GM23338 (cell line): ENCODE measurements at regions not wholly inside any gene's neighbourhood (a gene's known extent, or its start where the extent isn't known, plus 50 kb on each side); places are given as distances from the start of the nearest gene placed in this dataset.

Experiments
- ATAC-seq: fragments of 200-7000 bp; cut with Tn5 transposase; 3 replicates; pipeline ENCODE4 v1.9.1; 2020
- DNase-seq: peaks from one replicate; pipeline ENCODE4 v3.0.0-alpha.2; 2015; ENCODE audit warnings: low spot score
- H2AFZ ChIP-seq: fragments of 200-600 bp; sonication (generic); 2 replicates; pipeline ENCODE4 v1.8.0; 2016; ENCODE audit warnings: antibody characterized with exemption, mild to moderate bottlenecking, moderate library complexity
- H3F3A ChIP-seq: fragments of 200-600 bp; sonication (generic); replicated peaks from 2 replicates; pipeline ENCODE4 v1.8.0; 2017; ENCODE audit warnings: antibody characterized with exemption, mixed run types, low read depth
- H3K27ac ChIP-seq: fragments of 200-600 bp; sonication (generic); 2 replicates; pipeline ENCODE4 v1.6.1; 2016; ENCODE audit warnings: low read depth
- H3K27me3 ChIP-seq: fragments of 200-600 bp; sonication (generic); 2 replicates; pipeline ENCODE4 v1.8.0; 2016; ENCODE audit warnings: mild to moderate bottlenecking, mixed run types, moderate library complexity; ENCODE audit not compliant: insufficient read depth
- H3K36me3 ChIP-seq: fragments of 200-600 bp; sonication (generic); 2 replicates; pipeline ENCODE4 v1.8.0; 2016; ENCODE audit warnings: mild to moderate bottlenecking; ENCODE audit not compliant: insufficient read depth
- H3K4me1 ChIP-seq: fragments of 200-600 bp; sonication (generic); 2 replicates; pipeline ENCODE4 v1.8.0; 2016; ENCODE audit warnings: mild to moderate bottlenecking, moderate library complexity; ENCODE audit not compliant: insufficient read depth
- H3K4me2 ChIP-seq: fragments of 200-600 bp; sonication (generic); 2 replicates; pipeline ENCODE4 v1.7.1; 2017; ENCODE audit warnings: mixed run types
- H3K4me3 ChIP-seq: fragments of 200-600 bp; sonication (generic); 2 replicates; pipeline ENCODE4 v1.6.1; 2016; ENCODE audit warnings: mixed run types
- H3K79me2 ChIP-seq: fragments of 200-600 bp; sonication (generic); replicated peaks from 2 replicates; pipeline ENCODE4 v1.8.0; 2017; ENCODE audit warnings: mild to moderate bottlenecking; ENCODE audit not compliant: insufficient read depth
- H3K9me2 ChIP-seq: fragments of 200-600 bp; sonication (generic); 2 replicates; pipeline ENCODE4 v1.8.0; 2017; ENCODE audit not compliant: insufficient read depth
- H4K20me1 ChIP-seq: fragments of 200-600 bp; sonication (generic); replicated peaks from 2 replicates; pipeline ENCODE4 v1.8.0; 2017; ENCODE audit warnings: mild to moderate bottlenecking; ENCODE audit not compliant: insufficient read depth
- H3K27ac Mint-ChIP-seq: 2 replicates; pipeline ENCODE4 v1.8.0; 2020; ENCODE audit warnings: inconsistent platforms, mild to moderate bottlenecking, moderate library complexity, mixed read lengths
- H3K27me3 Mint-ChIP-seq: 3 replicates; pipeline ENCODE4 v1.8.0; 2022; ENCODE audit warnings: low read depth, mild to moderate bottlenecking, moderate library complexity, mixed read lengths, inconsistent platforms; ENCODE audit not compliant: insufficient read depth, poor library complexity
- H3K36me3 Mint-ChIP-seq: 3 replicates; pipeline ENCODE4 v1.8.0; 2021; ENCODE audit warnings: low read depth, mild to moderate bottlenecking, inconsistent platforms, moderate library complexity, mixed read lengths
- H3K4me1 Mint-ChIP-seq: 3 replicates; pipeline ENCODE4 v1.8.0; 2020; ENCODE audit warnings: mild to moderate bottlenecking, inconsistent platforms, mixed read lengths
- H3K4me3 Mint-ChIP-seq: 3 replicates; pipeline ENCODE4 v1.8.0; 2021; ENCODE audit warnings: moderate library complexity, mild to moderate bottlenecking, inconsistent platforms, mixed read lengths
- H3K9me3 Mint-ChIP-seq: 3 replicates; pipeline ENCODE4 v1.8.0; 2020; ENCODE audit warnings: moderate library complexity, mild to moderate bottlenecking, inconsistent platforms, mixed read lengths
- EZH2 ChIP-seq: fragments of 200-600 bp; sonication (generic); IDR thresholded peaks from one replicate; pipeline ENCODE4 v1.8.0; 2017; ENCODE audit warnings: antibody characterized with exemption, mild to moderate bottlenecking, low read depth; ENCODE audit not compliant: unreplicated experiment
- JUNB ChIP-seq: IDR thresholded peaks from one replicate; pipeline ENCODE4 v1.6.1; 2016; ENCODE audit warnings: antibody characterized with exemption; ENCODE audit not compliant: unreplicated experiment
- POLR2AphosphoS5 ChIP-seq: IDR thresholded peaks from 2 replicates; pipeline ENCODE4 v1.6.1; 2016; ENCODE audit warnings: antibody characterized with exemption, low read depth
- STAT1 ChIP-seq: IDR thresholded peaks from one replicate; pipeline ENCODE4 v1.6.1; 2016; ENCODE audit warnings: antibody characterized with exemption; ENCODE audit not compliant: unreplicated experiment
- ZNF114 ChIP-seq: fragments of 250-450 bp; sonication (Bioruptor Pico); IDR thresholded peaks from 2 replicates; pipeline ENCODE4 v1.5.0; 2020; ENCODE audit warnings: mild to moderate bottlenecking, moderate library complexity
- ZNF331 ChIP-seq: fragments of 250-450 bp; sonication (Bioruptor Pico); IDR thresholded peaks from 2 replicates; pipeline ENCODE4 v1.5.0; 2020; ENCODE audit warnings: low read depth, mild to moderate bottlenecking, moderate library complexity
- ZNF462 ChIP-seq: fragments of 250-450 bp; sonication (Bioruptor Pico); IDR thresholded peaks from 2 replicates; pipeline ENCODE4 v1.5.0; 2020; ENCODE audit warnings: mild to moderate bottlenecking, moderate library complexity
- TF ChIP-seq, protein P1 (sequence below), 2 experiments: fragments of 200-600 bp in 1 of 2; sonication (generic) in 1 of 2; conservative IDR thresholded peaks; 2 replicates each; pipeline versions ENCODE4 v1.5.1 to v1.6.1; 2016 to 2017; ENCODE audit warnings: antibody characterized with exemption in 2 of 2, low read depth in 2 of 2, mild to moderate bottlenecking in 2 of 2, moderate library complexity in 1 of 2

DNA sequence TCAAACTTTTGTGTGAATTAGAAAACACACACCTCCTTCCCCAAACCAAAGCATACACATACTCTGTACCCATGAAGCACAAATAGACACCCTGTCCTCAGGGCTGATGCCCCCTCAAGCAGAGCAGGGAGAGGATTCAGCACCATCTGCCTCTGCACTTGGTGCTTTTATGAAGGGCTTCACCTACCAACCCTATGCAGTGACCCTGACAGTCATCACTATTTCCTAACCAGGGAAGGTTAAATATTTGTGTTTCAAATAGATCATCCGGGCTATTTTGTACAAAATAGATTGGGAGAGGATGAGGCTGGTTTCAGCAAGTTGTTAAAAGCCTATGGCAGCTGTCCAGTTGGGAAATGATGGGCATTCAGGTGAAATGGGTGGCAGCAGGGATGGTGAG lies 396.2 kb downstream of the ZSWIM6 start (continued):
- no peak for TF ChIP-seq ZNF114 (CRISPR knock-in tag)
- no peak for TF ChIP-seq ZNF331 (CRISPR knock-in tag)
- no peak for TF ChIP-seq POLR2AphosphoS5

DNA sequence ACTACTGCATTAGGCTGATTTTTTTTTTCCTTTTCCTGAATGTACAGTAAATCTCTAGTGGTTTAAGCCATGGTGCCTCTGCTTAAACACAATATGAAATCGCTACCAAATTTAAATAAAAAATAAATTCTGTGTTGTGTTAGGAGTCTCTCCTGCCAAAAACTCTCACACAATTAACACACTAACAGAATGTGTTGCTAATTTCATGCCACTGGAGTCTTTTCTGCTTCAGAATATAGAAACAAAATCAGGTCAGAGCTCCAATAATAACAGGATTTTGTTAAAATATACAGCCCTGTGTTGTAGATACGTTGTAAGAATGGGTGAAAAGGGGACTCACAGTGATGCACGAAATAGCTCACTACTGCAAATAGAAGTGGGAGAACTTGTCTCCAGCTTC lies 398.8 kb downstream of the ZSWIM6 start:
- Mint-ChIP-seq H3K9me3 (no peaks in the 10 kb centered on the region), H3K27me3 (peaks cover 11% of the 10 kb centered on the region), H3K4me1 (peaks cover 36% of the 10 kb centered on the region), H3K36me3 (no peaks in the 10 kb centered on the region), H3K27ac (no peak overlapping the region; the same call in 1 of the 2 replicates), H3K4me3 (no peak overlapping the region)
- H3K79me2 ChIP-seq = no peaks in the 10 kb centered on the region
- ATAC-seq (no peak), DNase-seq (no peak)
- no peaks in the 10 kb centered on the region for H4K20me1 ChIP-seq
- no peaks in the 10 kb centered on the region for H3K27me3 ChIP-seq
- H3K4me1 ChIP-seq = peaks cover 52% of the 10 kb centered on the region
- H3K9me2 ChIP-seq = no peaks in the 10 kb centered on the region
- H2AFZ ChIP-seq = peak overlapping the region; percentile 98
- no peaks in the 10 kb centered on the region for H3K36me3 ChIP-seq
- H3K4me3 ChIP-seq = no peak overlapping the region
- no peak overlapping the region for H3K27ac ChIP-seq
- H3F3A ChIP-seq = no peaks in the 10 kb centered on the region
- H3K4me2 ChIP-seq = peak overlapping the region; percentile 84
- no peak for TF ChIP-seq EZH2
- no peak for TF ChIP-seq JUNB
- TF ChIP-seq STAT1 = no peak
- TF ChIP-seq ZNF462 (CRISPR knock-in tag) = no peak
- TF ChIP-seq, protein P1, sequence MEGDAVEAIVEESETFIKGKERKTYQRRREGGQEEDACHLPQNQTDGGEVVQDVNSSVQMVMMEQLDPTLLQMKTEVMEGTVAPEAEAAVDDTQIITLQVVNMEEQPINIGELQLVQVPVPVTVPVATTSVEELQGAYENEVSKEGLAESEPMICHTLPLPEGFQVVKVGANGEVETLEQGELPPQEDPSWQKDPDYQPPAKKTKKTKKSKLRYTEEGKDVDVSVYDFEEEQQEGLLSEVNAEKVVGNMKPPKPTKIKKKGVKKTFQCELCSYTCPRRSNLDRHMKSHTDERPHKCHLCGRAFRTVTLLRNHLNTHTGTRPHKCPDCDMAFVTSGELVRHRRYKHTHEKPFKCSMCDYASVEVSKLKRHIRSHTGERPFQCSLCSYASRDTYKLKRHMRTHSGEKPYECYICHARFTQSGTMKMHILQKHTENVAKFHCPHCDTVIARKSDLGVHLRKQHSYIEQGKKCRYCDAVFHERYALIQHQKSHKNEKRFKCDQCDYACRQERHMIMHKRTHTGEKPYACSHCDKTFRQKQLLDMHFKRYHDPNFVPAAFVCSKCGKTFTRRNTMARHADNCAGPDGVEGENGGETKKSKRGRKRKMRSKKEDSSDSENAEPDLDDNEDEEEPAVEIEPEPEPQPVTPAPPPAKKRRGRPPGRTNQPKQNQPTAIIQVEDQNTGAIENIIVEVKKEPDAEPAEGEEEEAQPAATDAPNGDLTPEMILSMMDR (conservative IDR thresholded peaks at IDR 0.05; ENCODE audit: low read depth in 2 of 2) = no peak
